BJ (cell line): ENCODE measurements at regions not wholly inside any gene's neighbourhood (a gene's known extent, or its start where the extent isn't known, plus 50 kb on each side); places are given as distances from the start of the nearest gene placed in this dataset.

Source experiments
- CTCF ChIA-PET: fragments of 350-600 bp; formaldehyde crosslinking; extraction: SDS; loops from one replicate; lab custom pipeline; 2021; ENCODE audit warnings: antibody characterized with exemption, inconsistent platforms; lab: Yijun Ruan, JAX
- POLR2A ChIA-PET: fragments of 300-600 bp; sonication (Branson Sonifier 250); formaldehyde crosslinking; extraction: SDS; loops from one replicate; lab custom pipeline; 2021; ENCODE audit warnings: antibody characterized with exemption; lab: Charles Lee
- DNase-seq: peaks from one replicate; pipeline ENCODE4 v3.0.0-alpha.2; 2011; ENCODE audit warnings: low read depth
- H3K27me3 ChIP-seq: 2 replicates; pipeline ENCODE4 v1.6.0; 2011; ENCODE audit warnings: low read length; ENCODE audit not compliant: control insufficient read depth, insufficient read depth
- H3K36me3 ChIP-seq: 2 replicates; pipeline ENCODE4 v1.5.1; 2011; ENCODE audit warnings: low read length; ENCODE audit not compliant: control insufficient read depth, insufficient read depth
- H3K4me3 ChIP-seq: 2 replicates; pipeline ENCODE4 v1.5.1; 2011; ENCODE audit warnings: low read depth, mild to moderate bottlenecking, control low read depth, low read length
- TF ChIP-seq, protein P1 (sequence below): IDR thresholded peaks from 2 replicates; pipeline ENCODE4 v1.5.1; 2011; ENCODE audit warnings: low read depth, mild to moderate bottlenecking, control low read depth, inconsistent platforms, low read length, moderate library complexity; ENCODE audit not compliant: insufficient read depth

DNA sequence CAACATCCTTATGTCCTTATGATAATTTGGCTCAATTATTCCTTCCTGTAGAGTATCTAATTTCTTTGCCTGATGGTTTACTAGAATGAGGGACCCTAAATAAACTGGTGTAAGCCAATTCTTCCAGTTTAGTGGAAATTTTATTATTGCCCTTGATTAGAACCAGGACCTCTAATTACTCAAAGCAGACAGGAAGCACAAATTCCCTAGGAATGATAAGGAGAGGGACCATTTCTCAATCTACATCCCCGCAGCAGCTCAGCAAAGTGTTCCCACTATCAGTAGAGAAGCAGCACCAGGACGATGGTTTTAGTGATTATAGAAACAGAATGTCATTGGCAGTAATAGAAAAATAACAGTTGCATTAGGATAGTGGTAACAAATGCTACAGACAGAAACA is 97.1 kb downstream of the PLPPR4 start:
- Histone ChIP-seq H3K4me3 (no peak overlapping the region), H3K36me3 (no peaks in the 10 kb centered on the region), H3K27me3 (no peaks in the 10 kb centered on the region)
- ChIA-PET CTCF (no interaction called here), POLR2A (no interaction called here)
- TF ChIP-seq, protein P1, sequence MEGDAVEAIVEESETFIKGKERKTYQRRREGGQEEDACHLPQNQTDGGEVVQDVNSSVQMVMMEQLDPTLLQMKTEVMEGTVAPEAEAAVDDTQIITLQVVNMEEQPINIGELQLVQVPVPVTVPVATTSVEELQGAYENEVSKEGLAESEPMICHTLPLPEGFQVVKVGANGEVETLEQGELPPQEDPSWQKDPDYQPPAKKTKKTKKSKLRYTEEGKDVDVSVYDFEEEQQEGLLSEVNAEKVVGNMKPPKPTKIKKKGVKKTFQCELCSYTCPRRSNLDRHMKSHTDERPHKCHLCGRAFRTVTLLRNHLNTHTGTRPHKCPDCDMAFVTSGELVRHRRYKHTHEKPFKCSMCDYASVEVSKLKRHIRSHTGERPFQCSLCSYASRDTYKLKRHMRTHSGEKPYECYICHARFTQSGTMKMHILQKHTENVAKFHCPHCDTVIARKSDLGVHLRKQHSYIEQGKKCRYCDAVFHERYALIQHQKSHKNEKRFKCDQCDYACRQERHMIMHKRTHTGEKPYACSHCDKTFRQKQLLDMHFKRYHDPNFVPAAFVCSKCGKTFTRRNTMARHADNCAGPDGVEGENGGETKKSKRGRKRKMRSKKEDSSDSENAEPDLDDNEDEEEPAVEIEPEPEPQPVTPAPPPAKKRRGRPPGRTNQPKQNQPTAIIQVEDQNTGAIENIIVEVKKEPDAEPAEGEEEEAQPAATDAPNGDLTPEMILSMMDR: no peak
- DNase-seq: no peak

DNA sequence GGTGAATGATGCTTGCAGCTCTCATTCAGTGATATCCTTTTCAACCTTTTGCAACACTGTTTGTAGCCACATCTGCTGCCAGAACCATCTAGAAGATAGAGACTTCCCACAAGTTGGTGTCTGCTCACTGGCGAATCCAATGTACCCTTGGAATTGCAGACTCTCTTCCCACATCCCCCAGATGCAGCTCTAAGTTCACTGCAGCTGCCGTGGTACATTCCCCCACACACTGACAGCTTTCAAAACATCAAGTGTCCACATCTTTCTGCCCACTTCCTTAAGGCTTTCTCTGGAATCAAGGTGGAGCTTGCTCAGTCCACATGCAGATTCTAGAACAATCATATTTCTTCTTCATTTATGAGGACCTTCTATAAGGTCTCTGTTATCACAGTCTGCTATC is 99.2 kb downstream of the PLPPR4 start:
- no peaks in the 10 kb centered on the region for H3K36me3 ChIP-seq
- TF ChIP-seq, protein P1: no peak
- no peak overlapping the region for H3K4me3 ChIP-seq
- ChIA-PET POLR2A (no interaction called here), CTCF (no interaction called here)
- no peak for DNase-seq
- H3K27me3 ChIP-seq: no peaks in the 10 kb centered on the region

GRCh38 chr1:99365141-99365540 is 100.8 kb downstream of the PLPPR4 start:
- Histone ChIP-seq H3K27me3 (no peaks in the 10 kb centered on the region), H3K36me3 (no peaks in the 10 kb centered on the region), H3K4me3 (no peak overlapping the region)
- ChIA-PET CTCF (interaction anchor here (0.6 to 0.7 kb wide), 2 partner anchors 19 to 162 kb away, joined by 3 to 4 read pairs; no protein-coding TSS in a partner anchor), POLR2A (no interaction called here)
- TF ChIP-seq, protein P1: no peak
- no peak for DNase-seq

- Histone ChIP-seq H3K36me3 (no peaks in the 10 kb centered on the region), H3K27me3 (no peaks in the 10 kb centered on the region), H3K4me3 (no peak overlapping the region)
- CTCF ChIA-PET: no interaction called here
- no peak for DNase-seq
- POLR2A ChIA-PET: no interaction called here
- TF ChIP-seq, protein P1: no peak
Observed at GRCh38 chr1:99365545-99365944, 101.3 kb downstream of the PLPPR4 start.

- no peaks in the 10 kb centered on the region for H3K27me3 ChIP-seq
- H3K36me3 ChIP-seq: no peaks in the 10 kb centered on the region
- TF ChIP-seq, protein P1: no peak
- ChIA-PET CTCF (no interaction called here), POLR2A (no interaction called here)
- no peak overlapping the region for H3K4me3 ChIP-seq
- DNase-seq: no peak
Observed at GRCh38 chr1:99369154-99369553, 104.9 kb downstream of the PLPPR4 start.
